Smooth muscle cell (in vitro differentiated cells): ENCODE measurements at regions not wholly inside any gene's neighbourhood (a gene's known extent, or its start where the extent isn't known, plus 50 kb on each side); places are given as distances from the start of the nearest gene placed in this dataset.

ENCODE experiments used
- DNase-seq: peaks from one replicate; lab custom pipeline; 2025; ENCODE audit not compliant: unreplicated experiment; lab: John Stamatoyannopoulos, UW
- H2AFZ ChIP-seq: fragments of 200-600 bp; sonication (generic); 2 replicates; pipeline ENCODE4 v1.6.0; 2016; ENCODE audit warnings: antibody characterized with exemption, low read depth, mild to moderate bottlenecking
- H3F3A ChIP-seq: fragments of 200-600 bp; sonication (generic); 2 replicates; pipeline ENCODE4 v1.6.0; 2017; ENCODE audit warnings: antibody characterized with exemption, low read depth
- H3K27ac ChIP-seq: fragments of 200-600 bp; sonication (generic); 2 replicates; pipeline ENCODE4 v1.5.1; 2016; ENCODE audit warnings: low read depth, mild to moderate bottlenecking
- H3K27me3 ChIP-seq: fragments of 200-600 bp; sonication (generic); 2 replicates; pipeline ENCODE4 v1.6.1; 2016; ENCODE audit warnings: low read depth, mild to moderate bottlenecking
- H3K36me3 ChIP-seq: fragments of 200-600 bp; sonication (generic); 2 replicates; pipeline ENCODE4 v1.5.1; 2016; ENCODE audit warnings: low read depth
- H3K4me1 ChIP-seq: fragments of 200-600 bp; sonication (generic); 2 replicates; pipeline ENCODE4 v1.5.1; 2016; ENCODE audit warnings: low read depth
- H3K4me2 ChIP-seq: fragments of 200-600 bp; sonication (generic); 2 replicates; pipeline ENCODE4 v1.6.0; 2016; ENCODE audit warnings: mild to moderate bottlenecking
- H3K4me3 ChIP-seq: fragments of 200-600 bp; sonication (generic); 2 replicates; pipeline ENCODE4 v1.5.1; 2016; ENCODE audit warnings: mild to moderate bottlenecking
- H3K79me2 ChIP-seq: fragments of 200-600 bp; sonication (generic); 2 replicates; pipeline ENCODE4 v1.6.0; 2016; ENCODE audit warnings: low read depth, mild to moderate bottlenecking
- H3K9ac ChIP-seq: fragments of 200-600 bp; sonication (generic); 2 replicates; pipeline ENCODE4 v1.6.0; 2016; ENCODE audit warnings: low read depth
- H3K9me3 ChIP-seq: fragments of 200-600 bp; sonication (generic); replicated peaks from 2 replicates; pipeline ENCODE4 v1.5.1; 2016; ENCODE audit warnings: low read depth
- H4K20me1 ChIP-seq: fragments of 200-600 bp; sonication (generic); 2 replicates; pipeline ENCODE4 v1.6.0; 2016; ENCODE audit warnings: low read depth
- CTCF ChIP-seq: fragments of 200-600 bp; sonication (generic); IDR thresholded peaks from 2 replicates; pipeline ENCODE4 v1.5.1; 2017; ENCODE audit warnings: borderline replicate concordance, mild to moderate bottlenecking, antibody characterized with exemption; ENCODE audit not compliant: insufficient read depth, poor library complexity, severe bottlenecking
- WGBS: methylation state at CpG from one replicate; pipeline ENCODE4 v1.1.7; 2016; ENCODE audit warnings: low lambda C conversion rate; 5-methylcytosine and 5-hydroxymethylcytosine counted together

DNA sequence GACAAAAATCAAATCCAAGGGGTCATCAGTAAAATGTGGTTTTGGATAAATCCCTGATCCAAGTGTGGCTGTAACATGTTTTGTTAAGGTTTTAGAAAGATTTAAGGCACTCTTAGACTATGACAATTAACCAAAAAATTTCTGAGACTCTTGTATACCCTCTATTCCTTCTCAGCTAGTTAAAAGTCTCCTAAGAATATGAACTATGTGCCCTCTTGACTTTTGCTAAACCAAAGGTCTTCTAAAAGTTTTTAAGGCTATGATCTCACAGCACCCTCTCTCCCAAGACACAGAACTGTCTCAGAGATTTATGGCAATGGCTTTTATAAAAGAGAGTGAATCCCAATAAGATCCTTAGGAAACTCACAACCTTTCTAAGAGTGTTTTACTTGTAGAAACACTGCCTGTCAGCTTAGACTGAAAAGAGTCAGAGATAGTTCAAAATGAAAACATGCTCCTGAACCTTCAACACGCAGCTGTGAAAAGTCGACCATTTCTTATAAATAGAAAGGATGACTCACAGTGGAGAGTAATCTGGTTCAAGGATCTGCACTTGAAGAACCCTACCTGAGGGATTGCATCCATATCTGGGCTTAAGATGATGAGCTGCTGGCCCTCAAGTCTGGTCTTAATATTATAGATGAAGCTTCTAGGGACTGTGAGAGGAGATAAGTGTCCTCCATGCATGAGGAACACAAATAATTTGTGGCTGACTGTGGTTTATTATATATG lies 388.4 kb upstream of the GJE1 start:
- Histone ChIP-seq H3K9me3 (no peaks in the 10 kb centered on the region), H3K27me3 (no peaks in the 10 kb centered on the region), H3K4me1 (no peaks in the 10 kb centered on the region), H2AFZ (no peak overlapping the region), H3K27ac (no peak overlapping the region), H3K4me3 (no peak overlapping the region), H3F3A (no peaks in the 10 kb centered on the region), H3K79me2 (no peaks in the 10 kb centered on the region), H4K20me1 (no peaks in the 10 kb centered on the region), H3K9ac (no peak overlapping the region), H3K36me3 (no peaks in the 10 kb centered on the region), H3K4me2 (no peak overlapping the region)
- WGBS: 74% methylated on average over 2 of the region's 2 CpGs
- TF ChIP-seq CTCF: no peak
- DNase-seq: no peak

DNA sequence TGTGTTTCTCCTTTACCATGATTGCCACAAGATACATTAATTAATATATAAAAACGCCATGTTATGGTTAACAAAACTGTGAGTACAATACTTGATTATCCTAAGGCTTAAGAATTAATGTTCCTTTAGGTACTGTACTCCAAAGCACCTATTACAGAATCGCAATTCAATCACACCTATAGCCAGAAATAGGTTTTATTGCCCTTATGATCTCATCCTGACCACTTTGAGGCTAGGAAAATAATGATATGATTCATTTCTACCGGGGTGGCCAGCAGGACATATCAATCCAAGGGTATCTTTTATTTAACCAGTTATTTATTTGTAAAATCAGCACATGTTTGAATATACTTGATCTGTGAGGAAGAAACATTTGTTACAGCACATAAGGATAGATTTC lies 396.6 kb upstream of the GJE1 start:
- Histone ChIP-seq H3K9ac (no peak overlapping the region), H3K9me3 (no peaks in the 10 kb centered on the region), H2AFZ (no peak overlapping the region), H3K4me1 (no peaks in the 10 kb centered on the region), H3K27ac (no peak overlapping the region), H4K20me1 (no peaks in the 10 kb centered on the region), H3K4me2 (no peak overlapping the region), H3K79me2 (no peaks in the 10 kb centered on the region), H3F3A (no peaks in the 10 kb centered on the region), H3K27me3 (no peaks in the 10 kb centered on the region), H3K36me3 (no peaks in the 10 kb centered on the region), H3K4me3 (no peak overlapping the region)
- no peak for TF ChIP-seq CTCF
- DNase-seq: no peak
- WGBS: 82% methylated on average over 3 of the region's 3 CpGs

- Histone ChIP-seq H2AFZ (no peak overlapping the region), H3F3A (no peaks in the 10 kb centered on the region), H3K79me2 (no peaks in the 10 kb centered on the region), H4K20me1 (no peaks in the 10 kb centered on the region), H3K4me3 (no peak overlapping the region), H3K9me3 (no peaks in the 10 kb centered on the region), H3K9ac (no peak overlapping the region), H3K4me1 (no peaks in the 10 kb centered on the region), H3K27me3 (no peaks in the 10 kb centered on the region), H3K36me3 (no peaks in the 10 kb centered on the region), H3K4me2 (no peak overlapping the region), H3K27ac (no peak overlapping the region)
- TF ChIP-seq CTCF: no peak
- DNase-seq: no peak
Observed at GRCh38 chr6:141735126-141735525, 397.6 kb upstream of the GJE1 start.
